PFSK-1 (cell line): ENCODE measurements at regions not wholly inside any gene's neighbourhood (a gene's known extent, or its start where the extent isn't known, plus 50 kb on each side); places are given as distances from the start of the nearest gene placed in this dataset.

ENCODE experiments used
- FOXP2 ChIP-seq: optimal IDR thresholded peaks from 2 replicates; pipeline ENCODE3; 2011; ENCODE audit warnings: borderline replicate concordance, control low read depth, inconsistent platforms; ENCODE audit not compliant: insufficient read depth; ENCODE audit errors: extremely low read length, extremely low read depth
- POLR2AphosphoS5 ChIP-seq: IDR thresholded peaks from 2 replicates; pipeline ENCODE4 v1.6.1; 2012; ENCODE audit warnings: low read depth, mild to moderate bottlenecking, control low read depth, low read length, moderate library complexity
- SIN3A ChIP-seq: IDR thresholded peaks from 2 replicates; pipeline ENCODE4 v1.6.1; 2012; ENCODE audit warnings: mild to moderate bottlenecking, low read length, moderate library complexity, borderline replicate concordance; ENCODE audit not compliant: insufficient read depth
- TAF1 ChIP-seq: IDR thresholded peaks from 2 replicates; pipeline ENCODE4 v1.6.1; 2012; ENCODE audit warnings: low read length, control low read depth, borderline replicate concordance; ENCODE audit not compliant: insufficient read depth
- TF ChIP-seq, protein P1 (sequence below), 2 experiments: IDR thresholded peaks; 2 replicates each; pipeline versions ENCODE4 v1.6.1 to v1.8.0; 2011 to 2012; ENCODE audit warnings: low read depth in 2 of 2, low read length in 2 of 2, control low read depth in 1 of 2, inconsistent platforms in 1 of 2, mild to moderate bottlenecking in 1 of 2, moderate library complexity in 1 of 2; ENCODE audit not compliant: insufficient read depth in 1 of 2

DNA sequence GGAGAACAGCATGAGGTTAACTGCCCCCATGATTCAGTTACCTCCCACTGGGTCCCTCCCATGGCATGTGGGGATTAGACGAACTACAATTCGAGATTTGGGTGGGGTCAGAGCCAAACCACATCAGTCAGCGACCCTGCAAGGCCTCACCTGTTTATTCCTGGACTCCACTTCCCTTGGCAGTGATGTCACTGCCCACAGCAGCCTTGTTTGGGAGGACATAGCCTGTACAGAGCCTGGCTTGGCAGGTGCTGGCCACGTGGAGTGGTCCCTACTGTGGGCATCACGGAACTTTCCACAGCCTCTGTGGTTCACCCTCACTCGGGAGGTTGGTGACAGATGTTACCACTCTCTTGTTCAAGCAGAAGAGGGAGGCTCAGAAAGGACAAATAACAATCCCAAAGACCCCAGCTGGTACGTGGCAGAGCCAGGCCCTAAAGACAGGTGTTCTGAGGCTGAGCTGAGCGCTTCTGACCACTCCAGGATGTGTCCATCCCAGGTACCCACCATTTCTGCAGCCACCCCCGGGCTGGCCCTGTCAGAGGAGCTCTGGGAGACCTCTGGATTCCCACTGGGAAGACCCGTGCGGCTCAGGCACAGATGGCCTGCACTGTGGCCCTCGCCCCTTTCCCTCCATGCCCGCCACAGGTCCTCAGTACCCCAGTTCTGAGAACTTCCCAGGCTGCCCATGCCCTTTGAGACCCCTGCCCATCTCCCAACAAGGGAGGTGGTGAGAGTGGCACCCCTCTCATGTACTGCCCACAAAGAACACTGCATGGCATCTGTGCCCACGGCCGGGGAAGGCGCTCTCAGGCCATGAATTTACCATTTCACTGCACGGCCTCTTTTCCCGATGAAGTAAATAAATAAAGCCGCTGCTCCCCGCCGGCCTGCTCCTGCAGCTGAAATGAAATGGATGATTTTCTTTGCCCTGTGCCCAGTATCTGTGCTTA, 605.8 kb downstream of the TBC1D22A start:
- TF ChIP-seq FOXP2 (no peak), POLR2AphosphoS5 (no peak), TAF1 (no peak), SIN3A (no peak)
- TF ChIP-seq, protein P1, sequence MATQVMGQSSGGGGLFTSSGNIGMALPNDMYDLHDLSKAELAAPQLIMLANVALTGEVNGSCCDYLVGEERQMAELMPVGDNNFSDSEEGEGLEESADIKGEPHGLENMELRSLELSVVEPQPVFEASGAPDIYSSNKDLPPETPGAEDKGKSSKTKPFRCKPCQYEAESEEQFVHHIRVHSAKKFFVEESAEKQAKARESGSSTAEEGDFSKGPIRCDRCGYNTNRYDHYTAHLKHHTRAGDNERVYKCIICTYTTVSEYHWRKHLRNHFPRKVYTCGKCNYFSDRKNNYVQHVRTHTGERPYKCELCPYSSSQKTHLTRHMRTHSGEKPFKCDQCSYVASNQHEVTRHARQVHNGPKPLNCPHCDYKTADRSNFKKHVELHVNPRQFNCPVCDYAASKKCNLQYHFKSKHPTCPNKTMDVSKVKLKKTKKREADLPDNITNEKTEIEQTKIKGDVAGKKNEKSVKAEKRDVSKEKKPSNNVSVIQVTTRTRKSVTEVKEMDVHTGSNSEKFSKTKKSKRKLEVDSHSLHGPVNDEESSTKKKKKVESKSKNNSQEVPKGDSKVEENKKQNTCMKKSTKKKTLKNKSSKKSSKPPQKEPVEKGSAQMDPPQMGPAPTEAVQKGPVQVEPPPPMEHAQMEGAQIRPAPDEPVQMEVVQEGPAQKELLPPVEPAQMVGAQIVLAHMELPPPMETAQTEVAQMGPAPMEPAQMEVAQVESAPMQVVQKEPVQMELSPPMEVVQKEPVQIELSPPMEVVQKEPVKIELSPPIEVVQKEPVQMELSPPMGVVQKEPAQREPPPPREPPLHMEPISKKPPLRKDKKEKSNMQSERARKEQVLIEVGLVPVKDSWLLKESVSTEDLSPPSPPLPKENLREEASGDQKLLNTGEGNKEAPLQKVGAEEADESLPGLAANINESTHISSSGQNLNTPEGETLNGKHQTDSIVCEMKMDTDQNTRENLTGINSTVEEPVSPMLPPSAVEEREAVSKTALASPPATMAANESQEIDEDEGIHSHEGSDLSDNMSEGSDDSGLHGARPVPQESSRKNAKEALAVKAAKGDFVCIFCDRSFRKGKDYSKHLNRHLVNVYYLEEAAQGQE (IDR thresholded peaks at IDR 0.05; ENCODE audit: insufficient read depth in 1 of 2, low read depth in 2 of 2, low read length in 2 of 2) = no peak

GRCh38 chr22:47367107-47367690, 604.7 kb downstream of the TBC1D22A start:
- TF ChIP-seq TAF1 = no peak
- TF ChIP-seq POLR2AphosphoS5 = no peak
- TF ChIP-seq SIN3A = no peak
- TF ChIP-seq FOXP2 = no peak
- TF ChIP-seq, protein P1 (IDR thresholded peaks at IDR 0.05; ENCODE audit: insufficient read depth in 1 of 2, low read depth in 2 of 2, low read length in 2 of 2) = no peak

GRCh38 chr22:47366026-47366767, 603.7 kb downstream of the TBC1D22A start:
- TF ChIP-seq, protein P1 (IDR thresholded peaks at IDR 0.05; ENCODE audit: insufficient read depth in 1 of 2, low read depth in 2 of 2, low read length in 2 of 2) = no peak
- TF ChIP-seq SIN3A (no peak), POLR2AphosphoS5 (no peak), TAF1 (no peak), FOXP2 (no peak)

DNA sequence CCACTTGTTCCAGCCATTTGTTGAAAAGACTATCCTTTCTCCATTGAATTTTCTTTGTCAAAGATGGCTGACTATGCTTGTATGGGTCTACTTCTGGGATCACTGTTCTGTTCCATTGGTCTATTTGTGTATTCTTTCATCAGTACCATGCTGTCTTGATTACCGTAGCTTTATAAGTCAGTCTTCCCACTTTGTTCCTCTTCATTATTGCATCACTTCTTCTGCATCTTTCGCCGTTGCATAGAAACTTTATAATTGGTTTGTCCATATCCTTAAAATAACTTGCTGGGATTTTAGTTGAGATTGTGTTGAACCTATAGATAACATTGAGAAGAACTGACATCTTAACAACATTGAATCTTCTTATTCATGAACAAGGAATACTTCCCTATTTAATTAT, 598.8 kb downstream of the TBC1D22A start:
- TF ChIP-seq, protein P1 (IDR thresholded peaks at IDR 0.05; ENCODE audit: insufficient read depth in 1 of 2, low read depth in 2 of 2, low read length in 2 of 2) = no peak
- TF ChIP-seq TAF1 (no peak), SIN3A (no peak), FOXP2 (no peak), POLR2AphosphoS5 (no peak)
